GM21723 (cell line): ENCODE measurements at regions not wholly inside any gene's neighbourhood (a gene's known extent, or its start where the extent isn't known, plus 50 kb on each side); places are given as distances from the start of the nearest gene placed in this dataset.
"Not testable (repeated sequence)": the region's sequence is repeated elsewhere in the genome, so short reads cannot be mapped to it uniquely, and the experiment has no call there.

Experiments
- ATAC-seq: cut with Tn5 transposase; IDR thresholded peaks from one replicate; pipeline ENCODE4 v1.9.1; 2021; ENCODE audit warnings: mild to moderate bottlenecking, moderate library complexity; ENCODE audit not compliant: unreplicated experiment

- no peak for ATAC-seq
Measured at GRCh38 chr2:116761864-116762263, 1052.6 kb upstream of the DDX18 start.

- ATAC-seq = no peak
Measured at GRCh38 chr2:116769514-116769913, 1045.0 kb upstream of the DDX18 start.

GRCh38 chr2:116776556-116776955 is 1037.9 kb upstream of the DDX18 start:
- no peak for ATAC-seq

GRCh38 chr2:116787848-116788247 is 1026.6 kb upstream of the DDX18 start:
- ATAC-seq = no peak

GRCh38 chr2:116802671-116803070 is 1011.8 kb upstream of the DDX18 start:
- ATAC-seq = no peak

GRCh38 chr2:116804901-116805300 is 1009.6 kb upstream of the DDX18 start:
- ATAC-seq = no peak

- not testable (repeated sequence) for ATAC-seq
Measured at GRCh38 chr2:116806505-116806904, 1008.0 kb upstream of the DDX18 start.

- no peak for ATAC-seq
Measured at GRCh38 chr2:116809109-116809508, 1005.4 kb upstream of the DDX18 start.

- no peak for ATAC-seq
Measured at GRCh38 chr2:116810071-116810470, 1004.4 kb upstream of the DDX18 start.

- ATAC-seq = no peak
Measured at GRCh38 chr2:116810645-116811044, 1003.8 kb upstream of the DDX18 start.

GRCh38 chr2:116819355-116819754 is 995.1 kb upstream of the DDX18 start:
- no peak for ATAC-seq

GRCh38 chr2:116820986-116821385 is 993.5 kb upstream of the DDX18 start:
- no peak for ATAC-seq

GRCh38 chr2:116829543-116829942 is 984.9 kb upstream of the DDX18 start:
- ATAC-seq = not testable (repeated sequence)

- no peak for ATAC-seq
Measured at GRCh38 chr2:116832148-116832547, 982.3 kb upstream of the DDX18 start.

- no peak for ATAC-seq
Measured at GRCh38 chr2:116833052-116833451, 981.4 kb upstream of the DDX18 start.

- no peak for ATAC-seq
Measured at GRCh38 chr2:116842164-116842563, 972.3 kb upstream of the DDX18 start.

GRCh38 chr2:116859708-116860107 is 954.8 kb upstream of the DDX18 start:
- ATAC-seq = no peak

- no peak for ATAC-seq
Measured at GRCh38 chr2:116874021-116874420, 940.5 kb upstream of the DDX18 start.

GRCh38 chr2:116877274-116877673 is 937.2 kb upstream of the DDX18 start:
- no peak for ATAC-seq

GRCh38 chr2:116877944-116878343 is 936.5 kb upstream of the DDX18 start:
- no peak for ATAC-seq

- no peak for ATAC-seq
Measured at GRCh38 chr2:116879650-116880160, 934.8 kb upstream of the DDX18 start.

- ATAC-seq = no peak
Measured at GRCh38 chr2:116891191-116891590, 923.3 kb upstream of the DDX18 start.

- ATAC-seq = no peak
Measured at GRCh38 chr2:116911540-116911939, 903.0 kb upstream of the DDX18 start.

- ATAC-seq = no peak
Measured at GRCh38 chr2:116915673-116916072, 898.8 kb upstream of the DDX18 start.
